Ecto neural progenitor cell (in vitro differentiated cells): ENCODE measurements at regions not wholly inside any gene's neighbourhood (a gene's known extent, or its start where the extent isn't known, plus 50 kb on each side); places are given as distances from the start of the nearest gene placed in this dataset.
"Not testable (repeated sequence)": the region's sequence is repeated elsewhere in the genome, so short reads cannot be mapped to it uniquely, and the experiment has no call there.

Experiments used
- DNase-seq: peaks from one replicate; pipeline ENCODE4 v3.0.0-alpha.2; 2018; ENCODE audit warnings: low spot score

DNA sequence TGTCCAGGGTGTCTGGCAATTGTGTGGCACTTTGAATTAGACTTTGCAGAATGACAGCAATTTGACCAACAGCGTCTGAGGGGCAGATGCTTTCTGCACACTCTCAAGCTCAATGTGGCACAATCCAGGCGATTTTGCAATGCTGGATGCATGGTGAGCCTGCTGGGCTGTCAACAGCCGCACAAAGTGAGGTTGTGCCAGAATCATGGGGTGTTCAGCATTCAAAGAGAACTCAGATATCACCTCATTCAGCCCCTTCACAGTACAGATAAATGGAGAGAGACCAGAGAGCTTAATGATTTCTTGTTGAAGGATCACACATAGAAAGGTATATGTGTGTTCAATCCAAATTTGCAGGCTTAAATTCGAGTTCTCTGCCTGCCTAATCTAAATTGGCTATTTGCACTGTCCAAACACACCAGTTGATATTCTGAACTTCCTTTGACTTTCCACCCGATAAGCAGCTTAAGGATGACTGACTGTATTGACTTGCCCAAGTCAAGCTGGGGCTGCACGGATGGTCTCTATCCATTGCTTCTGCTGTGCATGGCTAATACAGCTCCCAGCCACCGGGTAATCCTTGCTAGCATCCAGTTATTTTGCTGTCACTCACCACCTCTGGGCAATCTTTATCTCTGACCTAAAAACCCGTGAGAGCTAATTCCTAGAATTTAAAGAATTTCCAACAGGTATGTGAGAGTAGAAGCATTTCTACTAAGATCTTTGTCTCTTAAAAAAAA, 157.9 kb upstream of the TAS2R1 start:
- DNase-seq = no peak

DNA sequence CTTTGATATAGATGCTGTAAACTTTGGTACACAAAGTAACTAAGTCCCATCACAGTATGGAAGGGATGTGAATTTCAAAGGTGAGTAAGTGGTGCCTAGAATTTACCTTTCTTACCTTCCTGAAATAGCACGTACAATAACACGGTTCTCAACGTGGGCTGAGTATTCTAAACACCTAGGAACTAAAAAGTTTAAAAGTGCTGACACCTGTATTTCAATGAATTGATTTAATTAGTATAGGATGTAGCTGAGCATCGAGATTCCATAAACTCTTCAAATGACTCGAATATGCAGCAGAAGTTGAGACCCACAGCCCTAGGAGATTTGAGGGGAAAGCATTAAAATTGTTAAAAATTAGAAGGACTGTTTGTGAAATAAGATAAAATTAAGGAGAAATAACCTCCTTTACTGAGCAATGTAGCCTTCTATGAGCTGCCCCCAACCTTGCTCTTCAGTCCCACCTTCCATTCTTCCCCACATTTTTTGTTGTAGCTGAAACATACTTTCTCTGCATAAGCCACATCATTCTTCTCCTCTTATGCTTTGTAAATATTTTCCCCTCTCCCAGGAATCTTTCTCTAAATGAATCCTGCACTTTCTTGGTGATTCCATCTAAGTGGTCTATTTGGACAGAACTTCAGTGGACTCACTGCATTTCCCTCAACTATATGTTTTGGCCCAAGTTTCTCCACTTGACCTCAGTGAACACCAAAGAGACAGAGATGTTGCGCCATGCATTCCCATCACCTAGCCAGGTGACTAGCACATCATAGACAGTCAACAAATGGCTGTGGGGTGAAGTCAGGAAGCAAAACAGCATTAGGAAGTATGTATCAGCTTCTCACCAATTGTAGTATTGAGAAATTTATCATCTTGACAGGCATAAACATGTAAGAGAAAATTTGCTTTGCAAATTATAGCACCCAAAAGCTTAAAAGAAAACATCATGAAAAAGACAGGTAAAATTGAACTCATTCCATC, 156.5 kb upstream of the TAS2R1 start:
- DNase-seq = no peak

DNA sequence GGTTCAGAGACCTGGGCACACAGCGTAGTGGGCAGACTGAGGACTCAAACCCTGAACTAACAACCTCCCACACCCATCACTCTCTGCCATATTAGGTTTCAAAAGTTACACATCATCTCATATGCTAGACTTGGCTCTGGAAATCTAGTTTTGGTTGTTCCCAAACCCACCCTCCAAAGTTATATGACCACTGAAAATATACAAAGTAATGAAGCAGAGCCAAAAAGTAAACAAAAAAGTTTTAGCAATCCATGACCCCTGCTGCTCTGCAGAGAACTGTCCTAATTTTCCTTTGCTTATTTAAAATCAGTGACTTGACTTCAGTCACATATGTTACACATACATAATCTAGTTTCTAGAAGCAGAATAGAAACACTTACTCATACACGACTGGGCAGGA, 155.6 kb upstream of the TAS2R1 start:
- no peak for DNase-seq

DNA sequence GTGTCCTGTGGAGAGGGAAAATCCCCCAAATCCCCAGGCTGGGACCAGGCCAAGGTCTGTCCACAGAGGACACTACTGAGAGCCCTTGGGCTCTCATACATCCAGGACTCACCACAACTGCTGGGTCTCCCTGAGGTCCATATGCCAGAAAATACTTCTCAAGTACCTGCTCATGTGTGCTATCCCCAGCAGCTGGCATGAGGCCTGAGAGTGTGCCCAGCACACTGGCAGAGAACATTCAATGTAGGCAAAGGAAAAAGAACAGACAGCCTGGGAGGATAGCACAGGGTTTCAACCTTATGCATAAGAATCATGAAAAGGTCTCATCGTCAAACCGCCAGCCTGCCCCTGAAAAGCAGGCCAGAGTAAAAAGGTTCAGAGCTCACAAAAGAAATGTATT, 154.1 kb upstream of the TAS2R1 start:
- no peak for DNase-seq

- DNase-seq = no peak
Measured at GRCh38 chr5:9782826-9783560, 152.8 kb upstream of the TAS2R1 start.

GRCh38 chr5:9781890-9782289, 151.7 kb upstream of the TAS2R1 start:
- DNase-seq = no peak

DNA sequence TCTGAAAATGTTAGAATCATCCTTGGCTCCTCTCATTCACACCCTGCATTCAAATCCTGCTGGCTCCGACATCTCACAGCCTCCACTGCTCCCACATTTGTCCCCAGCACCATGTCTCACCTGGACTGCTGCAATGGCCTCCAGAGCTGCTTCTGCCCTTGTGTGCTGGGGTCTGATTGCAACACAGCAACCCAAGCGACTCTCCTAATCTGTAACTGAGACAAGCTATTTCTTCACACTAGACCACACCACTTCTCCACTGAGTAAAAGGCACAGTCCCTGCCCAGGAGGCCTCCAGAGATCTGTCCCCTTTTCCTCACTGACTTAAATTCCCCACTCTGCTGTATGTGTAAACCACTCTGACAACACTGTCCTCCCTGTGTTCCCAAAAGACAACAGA, 151.1 kb upstream of the TAS2R1 start:
- DNase-seq = no peak

GRCh38 chr5:9780501-9780900, 150.3 kb upstream of the TAS2R1 start:
- DNase-seq = no peak

GRCh38 chr5:9776525-9776924, 146.4 kb upstream of the TAS2R1 start:
- no peak for DNase-seq

GRCh38 chr5:9775339-9775738, 145.2 kb upstream of the TAS2R1 start:
- DNase-seq = no peak

GRCh38 chr5:9774472-9775079, 144.4 kb upstream of the TAS2R1 start:
- DNase-seq = no peak

- DNase-seq = no peak
Measured at GRCh38 chr5:9771079-9771478, 140.9 kb upstream of the TAS2R1 start.

DNA sequence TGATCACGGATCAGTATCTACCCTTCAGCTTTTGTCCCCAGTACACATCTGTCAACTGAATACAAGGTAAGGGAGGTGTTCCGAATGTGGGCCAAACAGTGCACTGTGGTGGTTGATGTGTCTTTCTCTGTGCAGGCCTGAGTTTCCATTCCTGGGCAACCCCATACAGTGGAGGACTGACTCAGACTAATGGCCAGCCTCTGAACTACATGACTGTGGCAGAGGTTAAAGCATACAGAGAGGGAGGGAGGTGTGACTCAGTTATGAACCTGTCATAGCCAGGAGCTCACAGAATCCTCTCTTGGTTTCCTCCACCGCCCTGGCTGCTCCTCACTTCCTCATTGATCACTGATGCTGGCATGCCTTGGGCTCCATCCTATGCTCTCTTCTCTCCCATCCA, 136.4 kb upstream of the TAS2R1 start:
- no peak for DNase-seq

DNA sequence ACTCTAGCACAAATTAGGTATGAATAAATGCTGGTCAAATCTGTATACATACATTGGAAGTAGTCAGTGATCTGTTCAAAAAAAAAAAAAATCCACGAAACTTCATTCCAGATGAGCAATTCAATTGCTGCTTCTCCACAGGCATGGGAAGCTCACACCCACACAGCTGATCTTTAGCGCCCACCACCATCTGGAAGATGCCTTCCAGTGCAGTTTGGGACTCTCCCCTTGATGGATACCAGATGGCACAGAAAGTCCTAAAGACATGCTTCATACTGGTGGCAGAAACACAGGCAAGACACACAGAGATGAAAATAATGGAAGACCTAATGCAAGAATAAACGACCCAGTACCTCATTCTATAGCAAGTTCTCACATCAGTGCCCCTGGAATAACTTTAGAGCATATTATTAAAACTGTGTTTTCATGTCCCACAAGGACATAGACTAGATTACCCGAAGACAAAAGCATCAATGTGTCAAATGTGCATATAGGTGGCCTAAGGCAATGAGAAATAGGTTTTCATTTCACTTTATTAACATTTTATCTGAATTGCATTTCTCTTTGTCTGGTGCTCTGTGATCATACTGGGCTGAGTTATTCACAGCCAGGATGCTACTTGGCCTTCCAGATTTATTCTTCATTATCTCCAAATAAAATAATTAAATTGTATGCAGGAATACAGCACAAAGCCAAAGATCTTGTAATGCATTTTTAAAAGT, 135.4 kb upstream of the TAS2R1 start:
- no peak for DNase-seq

GRCh38 chr5:9761706-9762105, 131.6 kb upstream of the TAS2R1 start:
- DNase-seq = no peak

GRCh38 chr5:9752670-9753069, 122.5 kb upstream of the TAS2R1 start:
- not testable (repeated sequence) for DNase-seq

DNA sequence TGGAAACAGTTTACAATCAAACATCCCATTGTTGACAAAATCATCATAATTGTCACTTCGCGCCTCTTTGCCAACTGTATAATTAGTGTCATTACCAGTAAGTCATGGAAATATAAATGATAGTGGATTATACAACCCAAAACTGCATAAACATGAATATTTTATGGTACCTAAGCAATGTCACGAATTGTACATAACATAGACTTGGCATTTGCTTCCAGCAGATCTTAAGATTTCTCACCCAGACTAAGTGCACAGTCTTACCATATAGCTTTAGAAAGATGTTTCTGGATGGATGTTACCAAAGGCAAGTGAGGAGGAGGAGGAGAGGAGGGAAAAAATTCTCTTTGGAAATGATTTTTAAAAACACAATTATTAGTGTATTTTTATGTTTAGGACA, 113.4 kb upstream of the TAS2R1 start:
- DNase-seq = no peak

- no peak for DNase-seq
Measured at GRCh38 chr5:9742848-9743247, 112.7 kb upstream of the TAS2R1 start.

DNA sequence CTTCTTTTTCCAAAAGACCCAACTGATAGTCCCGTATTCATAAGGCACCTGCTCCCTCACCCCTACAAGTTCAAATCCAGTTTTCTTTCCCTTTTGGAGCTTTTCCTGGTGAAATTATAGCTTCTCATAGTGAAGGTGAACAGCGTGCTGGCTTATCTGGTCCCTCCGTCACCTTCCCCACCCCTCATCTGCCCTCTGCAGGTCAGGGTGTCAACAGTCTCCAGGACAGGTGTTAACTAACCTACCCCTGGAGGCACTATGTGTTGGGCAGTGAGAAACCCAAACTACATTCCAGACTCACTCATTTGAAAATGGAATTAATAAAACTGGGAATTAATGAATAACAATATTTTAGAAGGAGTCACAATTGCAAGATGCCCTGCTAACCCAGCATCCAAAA, 109.0 kb upstream of the TAS2R1 start:
- no peak for DNase-seq

GRCh38 chr5:9737265-9737664, 107.1 kb upstream of the TAS2R1 start:
- no peak for DNase-seq

DNA sequence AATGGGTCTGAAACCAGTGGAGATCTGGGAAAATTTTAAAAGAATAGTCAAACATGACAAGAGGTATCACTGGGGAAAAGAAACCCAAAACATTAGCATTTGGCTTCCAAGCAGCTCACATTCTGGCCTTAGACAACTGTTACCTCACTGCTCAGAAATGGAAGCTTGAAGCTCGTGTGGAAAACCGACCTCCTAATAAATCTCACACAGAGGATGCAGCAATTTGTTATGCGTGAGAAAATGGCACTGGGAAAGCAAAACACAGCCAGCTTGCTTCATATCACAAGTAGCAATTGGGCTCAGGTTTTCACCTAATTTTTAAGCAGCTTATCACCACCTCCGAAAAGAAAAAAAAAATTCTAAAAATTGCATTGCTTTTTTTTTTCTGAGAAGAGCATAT, 103.3 kb upstream of the TAS2R1 start:
- DNase-seq = no peak

GRCh38 chr5:9731159-9731558, 101.0 kb upstream of the TAS2R1 start:
- no peak for DNase-seq
